HepG2 (cell line): ENCODE measurements at regions not wholly inside any gene's neighbourhood (a gene's known extent, or its start where the extent isn't known, plus 50 kb on each side); places are given as distances from the start of the nearest gene placed in this dataset.

Experiments used
- ATAC-seq: fragments of 200-7000 bp; cut with Tn5 transposase; 3 replicates; pipeline ENCODE4 v1.9.1; 2020; ENCODE audit warnings: mild to moderate bottlenecking, moderate library complexity
- BruUV-seq: library from RNA; stranded (reverse); fragments of 400-500 nt; replicated peaks from 2 replicates; lab custom pipeline; 2021; lab: Mats Ljungman, UMichigan
- CTCF ChIA-PET: fragments of 300-600 bp; formaldehyde crosslinking; extraction: SDS; loops from one replicate; lab custom pipeline; 2021; ENCODE audit warnings: low total read pairs, inconsistent platforms, low intra/inter-chr PET ratio; lab: Yijun Ruan, JAX
- POLR2A ChIA-PET: fragments of 350-600 bp; sonication (Branson Sonifier 250); formaldehyde crosslinking; loops from one replicate; lab custom pipeline; 2020; ENCODE audit warnings: antibody characterized with exemption, inconsistent platforms; lab: Yijun Ruan, JAX
- DNase-seq: peaks from one replicate; pipeline ENCODE4 v3.0.0-alpha.2; 2015; ENCODE audit warnings: low spot score
- FAIRE-seq: peaks from 3 replicates; lab custom pipeline; 2011; peaks lifted over from hg19 to GRCh38; lab: Jason Lieb, UNC
- H2AFZ ChIP-seq: one replicate; pipeline ENCODE4 v1.6.1; 2011; ENCODE audit warnings: low read length, inconsistent platforms
- H3K27ac ChIP-seq: fragments of 300-600 bp; 3 replicates; pipeline ENCODE4 v1.8.0; 2011; ENCODE audit warnings: mixed run types, mild to moderate bottlenecking, mixed read lengths, low read length, inconsistent platforms; ENCODE audit not compliant: insufficient read depth; ENCODE audit errors: extremely low read length
- H3K27me3 ChIP-seq, 2 experiments: fragments of 200-600 bp in 1 of 2; 2 replicates in 1 of 2; 3 replicates in 1 of 2; pipeline versions ENCODE4 v1.6.0 to v1.8.0; 2011; ENCODE audit warnings: low read length in 2 of 2, mild to moderate bottlenecking in 2 of 2, moderate library complexity in 2 of 2, inconsistent platforms in 1 of 2; ENCODE audit not compliant: insufficient read depth in 2 of 2, control insufficient read depth in 1 of 2
- H3K36me3 ChIP-seq, 2 experiments: fragments of 200-600 bp in 1 of 2; replicated peaks in 1 of 2; 2 replicates in 1 of 2; 3 replicates in 1 of 2; pipeline versions ENCODE4 v1.5.1 to v1.8.0; 2011; ENCODE audit warnings: low read length in 2 of 2, inconsistent platforms in 1 of 2; ENCODE audit not compliant: insufficient read depth in 2 of 2, control insufficient read depth in 1 of 2
- H3K4me1 ChIP-seq: 2 replicates; pipeline ENCODE4 v1.5.1; 2012; ENCODE audit warnings: low read length, inconsistent platforms; ENCODE audit not compliant: insufficient read depth
- H3K4me2 ChIP-seq: 2 replicates; pipeline ENCODE4 v1.6.0; 2011; ENCODE audit warnings: low read depth, low read length, inconsistent platforms
- H3K4me3 ChIP-seq, 3 experiments: fragments of 200-600 bp in 1 of 3; sonication (generic), shearing (Covaris generic) in 1 of 3; replicated peaks in 1 of 3; 2 replicates each; pipeline ENCODE4 v1.5.1; 2011 to 2016; ENCODE audit warnings: low read length in 3 of 3, inconsistent platforms in 2 of 3, low read depth in 2 of 3, mild to moderate bottlenecking in 2 of 3, control low read depth in 1 of 3, mixed read lengths in 1 of 3; ENCODE audit not compliant: insufficient read depth in 1 of 3
- H3K79me2 ChIP-seq: one replicate; pipeline ENCODE4 v1.6.1; 2011; ENCODE audit warnings: low read length, inconsistent platforms; ENCODE audit not compliant: insufficient read depth
- H3K9ac ChIP-seq: 2 replicates; pipeline ENCODE4 v1.6.0; 2011; ENCODE audit warnings: mild to moderate bottlenecking, low read depth, low read length, inconsistent platforms; ENCODE audit not compliant: insufficient read depth
- H3K9me3 ChIP-seq: 2 replicates; pipeline ENCODE4 v1.5.1; 2012; ENCODE audit warnings: mild to moderate bottlenecking, low read length
- H4K20me1 ChIP-seq: 2 replicates; pipeline ENCODE4 v1.6.0; 2011; ENCODE audit warnings: inconsistent platforms, mild to moderate bottlenecking, low read length, moderate library complexity; ENCODE audit not compliant: insufficient read depth
- AHDC1 ChIP-seq: sonication (generic); formaldehyde crosslinking; IDR thresholded peaks from 2 replicates; pipeline ENCODE4 v1.5.1; 2020; ENCODE audit warnings: mild to moderate bottlenecking, missing genetic modification reagents, borderline replicate concordance
- CERS6 ChIP-seq: sonication (generic); formaldehyde crosslinking; IDR thresholded peaks from 2 replicates; pipeline ENCODE4 v1.5.0; 2020; ENCODE audit warnings: missing genetic modification reagents
- DZIP1 ChIP-seq: sonication (generic); formaldehyde crosslinking; IDR thresholded peaks from 2 replicates; pipeline ENCODE4 v1.5.0; 2020; ENCODE audit warnings: mild to moderate bottlenecking, missing genetic modification reagents
- IKZF4 ChIP-seq: sonication (generic); formaldehyde crosslinking; IDR thresholded peaks from 2 replicates; pipeline ENCODE4 v1.5.1; 2020; ENCODE audit warnings: borderline replicate concordance, mild to moderate bottlenecking, low read depth, missing genetic modification reagents; ENCODE audit errors: not compliant biosample characterization
- NFIC ChIP-seq: IDR thresholded peaks from 2 replicates; pipeline ENCODE4 v1.6.1; 2012; ENCODE audit warnings: mild to moderate bottlenecking, low read length, inconsistent platforms
- NR1H2 ChIP-seq: sonication (generic); formaldehyde crosslinking; IDR thresholded peaks from 2 replicates; pipeline ENCODE4 v1.8.1; 2022; ENCODE audit warnings: low read depth, missing genetic modification reagents, borderline replicate concordance
- PRDM4 ChIP-seq: sonication (generic); formaldehyde crosslinking; IDR thresholded peaks from 2 replicates; pipeline ENCODE4 v1.9.0; 2021; ENCODE audit warnings: missing genetic modification reagents, borderline replicate concordance
- RFX5 ChIP-seq: IDR thresholded peaks from 2 replicates; pipeline ENCODE4 v1.6.1; 2011; ENCODE audit warnings: low read depth, low read length, improper control_type of control experiment
- SRF ChIP-seq: IDR thresholded peaks from 2 replicates; pipeline ENCODE4 v1.6.1; 2011; ENCODE audit warnings: mild to moderate bottlenecking, low read depth, low read length, moderate library complexity
- ZNF567 ChIP-seq: sonication (generic); formaldehyde crosslinking; IDR thresholded peaks from 2 replicates; pipeline ENCODE4 v1.8.1; 2023; ENCODE audit warnings: mild to moderate bottlenecking, missing genetic modification reagents, borderline replicate concordance
- ZNF792 ChIP-seq: IDR thresholded peaks from 2 replicates; pipeline ENCODE4 v1.6.1; 2016
- WGBS: methylation state at CpG from one replicate; pipeline ENCODE4 v1.1.6; 2017; ENCODE audit warnings: low lambda C conversion rate; 5-methylcytosine and 5-hydroxymethylcytosine counted together
- in situ Hi-C: cut with HindIII; loops from 2 replicates; pipeline ENCODE4 v1.10.0; 2017; ENCODE audit warnings: low pct_unique_long_range_greater_than_20kb; ENCODE audit not compliant: extremely low pct_ligation_motif_present
- intact Hi-C: fragments of 100-400 bp; cut with micrococcal nuclease; formaldehyde crosslinking; loops from one replicate; pipeline ENCODE4 v1.10.0; 2022; ENCODE audit not compliant: unreplicated experiment

GRCh38 chr3:76362643-76363042 is 577.3 kb upstream of the ZNF717 start:
- 31% methylated on average over 6 of the region's 6 CpGs for whole genome bisulfite sequencing
- no TSS peak for BruUV-seq
- Histone ChIP-seq H3K4me3 (no peak overlapping the region), H3K79me2 (no peaks in the 10 kb centered on the region), H3K4me2 (no peak overlapping the region), H2AFZ (no peak overlapping the region), H3K36me3 (no peaks in the 10 kb centered on the region), H3K4me1 (no peaks in the 10 kb centered on the region), H3K9ac (no peak overlapping the region), H3K27ac (no peak overlapping the region), H3K27me3 (no peaks in the 10 kb centered on the region), H4K20me1 (no peaks in the 10 kb centered on the region), H3K9me3 (no peaks in the 10 kb centered on the region)
- POLR2A ChIA-PET = no interaction called here
- ATAC-seq (no peak), FAIRE-seq (no peak), DNase-seq (no peak)
- CTCF ChIA-PET = no interaction called here
- in situ Hi-C loops (no loop called here), intact Hi-C loops (no loop called here)
- no peak for TF ChIP-seq SRF
- TF ChIP-seq IKZF4 = no peak
- TF ChIP-seq NR1H2 = no peak
- no peak for TF ChIP-seq DZIP1 (CRISPR knock-in tag)
- no peak for TF ChIP-seq RFX5
- TF ChIP-seq NFIC = no peak
- no peak for TF ChIP-seq PRDM4 (CRISPR knock-in tag)
- no peak for TF ChIP-seq AHDC1 (CRISPR knock-in tag)
- no peak for TF ChIP-seq ZNF792 (CRISPR knock-in tag)
- no peak for TF ChIP-seq CERS6 (CRISPR knock-in tag)
- TF ChIP-seq ZNF567 (CRISPR knock-in tag) = no peak
